GM18868 (cell line): ENCODE measurements at regions not wholly inside any gene's neighbourhood (a gene's known extent, or its start where the extent isn't known, plus 50 kb on each side); places are given as distances from the start of the nearest gene placed in this dataset.

Experiments used
- ATAC-seq: cut with Tn5 transposase; IDR thresholded peaks from one replicate; pipeline ENCODE4 v1.9.1; 2021; ENCODE audit warnings: mild to moderate bottlenecking, moderate library complexity; ENCODE audit not compliant: unreplicated experiment

GRCh38 chr10:131658476-131659110 is 242.2 kb upstream of the PPP2R2D start:
- no peak for ATAC-seq

GRCh38 chr10:131660427-131660826 is 240.4 kb upstream of the PPP2R2D start:
- no peak for ATAC-seq

- no peak for ATAC-seq
These were observed 238.0 kb upstream of the PPP2R2D start for GRCh38 chr10:131662851-131663250.

- no peak for ATAC-seq
These were observed 237.5 kb upstream of the PPP2R2D start for GRCh38 chr10:131663351-131663750.

GRCh38 chr10:131666091-131666490 is 234.7 kb upstream of the PPP2R2D start:
- no peak for ATAC-seq

GRCh38 chr10:131667047-131667446 is 233.8 kb upstream of the PPP2R2D start:
- ATAC-seq: no peak

- ATAC-seq: no peak
These were observed 233.2 kb upstream of the PPP2R2D start for GRCh38 chr10:131667561-131667960.

- peak; percentile 74 for ATAC-seq
These were observed 231.9 kb upstream of the PPP2R2D start for GRCh38 chr10:131668903-131669302.

GRCh38 chr10:131669838-131670237 is 231.0 kb upstream of the PPP2R2D start:
- ATAC-seq: no peak

GRCh38 chr10:131670341-131670740 is 230.5 kb upstream of the PPP2R2D start:
- no peak for ATAC-seq

- ATAC-seq: no peak
These were observed 227.4 kb upstream of the PPP2R2D start for GRCh38 chr10:131673396-131673795.

- ATAC-seq: no peak
These were observed 226.7 kb upstream of the PPP2R2D start for GRCh38 chr10:131674130-131674529.

GRCh38 chr10:131675104-131675503 is 225.7 kb upstream of the PPP2R2D start:
- ATAC-seq: no peak

GRCh38 chr10:131676046-131676799 is 224.6 kb upstream of the PPP2R2D start:
- ATAC-seq: no peak

- no peak for ATAC-seq
These were observed 223.9 kb upstream of the PPP2R2D start for GRCh38 chr10:131676800-131677421.

- ATAC-seq: no peak
These were observed 223.1 kb upstream of the PPP2R2D start for GRCh38 chr10:131677671-131678070.

- no peak for ATAC-seq
These were observed 222.6 kb upstream of the PPP2R2D start for GRCh38 chr10:131678171-131678570.

GRCh38 chr10:131678613-131679012 is 222.2 kb upstream of the PPP2R2D start:
- no peak for ATAC-seq

- no peak for ATAC-seq
These were observed 220.9 kb upstream of the PPP2R2D start for GRCh38 chr10:131679926-131680325.

GRCh38 chr10:131681122-131681521 is 219.7 kb upstream of the PPP2R2D start:
- ATAC-seq: no peak

GRCh38 chr10:131681656-131682055 is 219.2 kb upstream of the PPP2R2D start:
- no peak for ATAC-seq
